Epithelial cell of proximal tubule (primary cell): ENCODE measurements at regions not wholly inside any gene's neighbourhood (a gene's known extent, or its start where the extent isn't known, plus 50 kb on each side); places are given as distances from the start of the nearest gene placed in this dataset.
"Not testable (repeated sequence)": the region's sequence is repeated elsewhere in the genome, so short reads cannot be mapped to it uniquely, and the experiment has no call there.

Experiments
- DNase-seq: peaks from one replicate; pipeline ENCODE4 v3.0.0-alpha.2; 2011; ENCODE audit warnings: low read depth
- H3K4me3 ChIP-seq: 2 replicates; pipeline ENCODE4 v1.5.1; 2011; ENCODE audit warnings: low read depth, mild to moderate bottlenecking, low read length
- CTCF ChIP-seq: conservative IDR thresholded peaks from 2 replicates; pipeline ENCODE4 v1.5.1; 2012; ENCODE audit warnings: low read depth, mild to moderate bottlenecking, low read length

- no peak for TF ChIP-seq CTCF
- H3K4me3 ChIP-seq = no peak overlapping the region
- no peak for DNase-seq
Measured at GRCh38 chr5:12672141-12672540, 767.9 kb upstream of the CTNND2 start.

GRCh38 chr5:12669326-12669725 is 765.1 kb upstream of the CTNND2 start:
- no peak overlapping the region for H3K4me3 ChIP-seq
- DNase-seq = no peak
- no peak for TF ChIP-seq CTCF

- H3K4me3 ChIP-seq = no peak overlapping the region
- no peak for TF ChIP-seq CTCF
- no peak for DNase-seq
Measured at GRCh38 chr5:12668564-12668963, 764.3 kb upstream of the CTNND2 start.

- not testable (repeated sequence) for DNase-seq, H3K4me3 ChIP-seq
Measured at GRCh38 chr5:12667818-12668217, 763.6 kb upstream of the CTNND2 start.

- not testable (repeated sequence) for DNase-seq, H3K4me3 ChIP-seq
Measured at GRCh38 chr5:12665772-12666171, 761.5 kb upstream of the CTNND2 start.

- H3K4me3 ChIP-seq = no peak overlapping the region
- no peak for DNase-seq
- no peak for TF ChIP-seq CTCF
Measured at GRCh38 chr5:12662545-12663314, 758.5 kb upstream of the CTNND2 start.

GRCh38 chr5:12661617-12662370 is 757.5 kb upstream of the CTNND2 start:
- TF ChIP-seq CTCF = no peak
- DNase-seq = no peak
- H3K4me3 ChIP-seq = no peak overlapping the region

- H3K4me3 ChIP-seq, DNase-seq: not testable (repeated sequence)
Measured at GRCh38 chr5:12660279-12661107, 756.2 kb upstream of the CTNND2 start.
